NCI-H2029 treated with DMSO at 0.1 percent for 48 hours (cell line): ENCODE measurements at regions not wholly inside any gene's neighbourhood (a gene's known extent, or its start where the extent isn't known, plus 50 kb on each side); places are given as distances from the start of the nearest gene placed in this dataset.
"Not testable (repeated sequence)": the region's sequence is repeated elsewhere in the genome, so short reads cannot be mapped to it uniquely, and the experiment has no call there.

Experiments
- DNase-seq: peaks from one replicate; lab custom pipeline; 2025; lab: John Stamatoyannopoulos, UW

DNA sequence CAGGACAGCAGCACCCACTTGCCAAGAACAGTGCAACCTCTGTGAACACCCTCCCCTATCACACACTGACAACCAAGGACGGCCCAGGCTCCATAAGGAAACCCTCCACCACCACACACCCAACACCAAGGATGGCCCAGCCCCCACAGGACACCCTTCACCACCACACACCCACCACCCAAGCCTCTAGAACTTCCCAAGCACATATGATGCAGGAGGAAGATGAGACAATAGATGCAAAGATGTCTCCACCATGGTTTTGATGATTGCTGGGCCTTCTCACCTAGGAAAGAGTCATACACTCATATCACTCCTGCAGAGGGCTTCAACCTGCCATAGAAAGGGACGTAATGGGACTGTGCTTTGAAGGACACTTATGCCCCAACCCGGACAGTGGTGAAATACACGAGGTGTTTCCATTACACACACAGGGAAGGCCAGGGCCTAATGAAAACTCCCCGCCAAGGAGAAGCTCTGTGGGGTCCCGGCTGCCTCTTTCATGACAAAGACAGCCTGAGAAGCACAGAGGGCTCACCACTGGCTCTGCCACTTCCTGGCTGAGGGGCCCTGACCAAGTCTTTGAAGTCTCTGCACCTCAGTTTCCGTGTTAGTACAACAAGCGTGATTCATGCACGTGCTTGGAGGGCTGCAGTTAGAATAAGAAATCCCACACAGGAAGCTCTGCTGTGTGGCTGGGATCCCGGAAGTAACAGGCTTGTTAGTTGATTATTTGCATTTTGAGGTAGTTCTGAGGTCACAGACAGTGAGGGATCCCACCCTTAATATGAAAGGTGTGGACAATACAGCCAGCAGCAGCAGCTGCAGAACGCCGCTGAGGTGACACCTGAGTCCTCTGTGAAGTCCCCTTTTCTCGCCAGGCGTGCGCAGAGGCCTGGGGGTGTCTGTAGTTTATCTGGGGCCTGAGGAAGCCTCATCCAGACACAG, 61.9 kb upstream of the ATP12A start:
- no peak for DNase-seq

DNA sequence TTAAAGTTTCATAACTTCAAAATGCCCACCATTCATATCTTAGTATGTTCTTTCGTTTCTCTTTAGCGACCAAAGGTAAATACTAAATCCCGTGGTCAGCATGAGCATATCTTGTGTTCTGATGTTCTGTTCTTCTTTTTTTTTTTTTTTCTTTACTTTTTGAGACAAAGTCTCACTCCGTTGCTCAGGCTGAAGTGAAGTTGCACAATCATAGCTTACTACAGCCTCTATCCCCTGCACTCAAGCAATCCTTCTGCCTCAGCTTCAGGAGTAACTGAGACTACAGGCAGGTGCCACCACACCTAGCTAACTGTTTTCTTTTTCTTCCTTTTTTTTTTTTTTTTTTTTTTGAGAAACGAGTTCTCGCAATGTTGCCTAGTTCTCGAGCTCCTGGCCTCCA, 60.9 kb upstream of the ATP12A start:
- DNase-seq = no peak

DNA sequence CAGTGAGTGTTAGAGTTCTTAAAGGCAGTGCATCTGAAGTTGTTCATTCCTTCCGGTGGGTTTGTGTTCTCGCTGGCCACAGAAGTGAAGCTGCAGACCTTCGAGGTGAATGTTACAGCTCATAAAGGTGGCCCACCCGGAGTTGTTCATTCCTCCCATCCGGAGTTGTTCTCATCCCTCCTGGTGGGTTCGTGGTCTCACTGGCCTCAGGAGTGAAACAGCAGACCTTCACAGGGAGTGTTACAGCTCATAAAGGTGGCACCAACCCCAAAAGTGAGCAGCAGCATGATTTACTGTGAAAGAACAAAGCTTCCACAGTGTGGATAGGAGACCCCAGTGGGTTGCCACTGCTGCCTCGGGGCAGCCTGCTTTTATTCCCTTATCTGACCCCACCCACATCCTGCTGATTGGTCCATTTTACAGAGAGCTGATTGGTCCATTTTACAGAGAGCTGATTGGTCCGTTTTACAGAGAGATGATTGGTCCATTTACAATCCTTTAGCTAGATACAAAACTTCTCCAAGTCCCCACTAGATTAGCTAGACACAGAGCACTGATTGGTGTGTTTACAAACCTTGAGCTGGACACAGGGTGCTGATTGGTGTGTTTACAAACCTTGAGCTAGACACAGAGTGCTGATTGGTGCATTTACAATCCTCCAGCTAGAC, 57.6 kb upstream of the ATP12A start:
- not testable (repeated sequence) for DNase-seq

DNA sequence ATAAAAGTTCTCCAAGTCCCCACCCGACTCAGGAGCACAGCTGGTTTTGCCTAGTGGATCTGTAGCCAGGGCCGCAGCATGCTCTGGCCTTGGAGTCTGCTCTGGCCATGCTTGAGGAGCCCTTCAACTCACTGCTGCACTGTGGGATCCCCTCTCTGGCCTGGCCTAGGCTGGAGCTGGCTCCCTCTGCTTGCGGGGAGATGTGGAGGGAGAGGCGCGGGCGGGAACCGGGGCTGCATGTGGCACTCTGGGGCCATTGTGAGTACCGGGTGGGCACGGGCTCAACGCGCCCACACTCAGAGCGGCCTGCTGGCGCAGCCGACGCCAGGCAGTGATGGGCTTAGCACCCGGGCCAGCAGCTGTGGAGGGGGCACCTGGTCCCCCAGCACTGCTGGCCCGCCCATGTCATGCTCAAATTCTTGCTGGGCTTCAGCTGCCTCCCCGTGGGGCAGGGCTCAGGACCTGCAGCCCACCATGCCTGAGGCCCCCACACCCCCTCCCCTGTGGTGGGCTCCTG, 57.0 kb upstream of the ATP12A start:
- no peak for DNase-seq

DNA sequence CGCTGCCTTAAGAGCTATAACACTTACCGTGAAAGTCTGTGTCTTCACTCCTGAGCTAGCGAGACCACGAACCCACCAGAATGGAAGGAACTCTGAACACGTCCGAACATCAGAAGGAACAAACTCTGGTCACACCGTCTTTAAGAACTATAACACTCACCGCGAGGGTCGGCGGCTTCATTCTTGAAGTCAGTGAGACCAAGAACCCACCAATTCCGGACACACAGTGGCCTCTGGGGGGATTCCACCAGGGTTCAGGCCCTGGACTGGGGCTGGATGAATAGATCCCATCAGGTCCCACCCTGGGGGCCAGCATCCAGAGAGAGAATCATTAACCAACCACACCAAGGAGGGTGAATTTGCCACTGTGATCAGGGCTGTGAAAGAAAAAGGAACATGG, 55.8 kb upstream of the ATP12A start:
- DNase-seq = no peak

DNA sequence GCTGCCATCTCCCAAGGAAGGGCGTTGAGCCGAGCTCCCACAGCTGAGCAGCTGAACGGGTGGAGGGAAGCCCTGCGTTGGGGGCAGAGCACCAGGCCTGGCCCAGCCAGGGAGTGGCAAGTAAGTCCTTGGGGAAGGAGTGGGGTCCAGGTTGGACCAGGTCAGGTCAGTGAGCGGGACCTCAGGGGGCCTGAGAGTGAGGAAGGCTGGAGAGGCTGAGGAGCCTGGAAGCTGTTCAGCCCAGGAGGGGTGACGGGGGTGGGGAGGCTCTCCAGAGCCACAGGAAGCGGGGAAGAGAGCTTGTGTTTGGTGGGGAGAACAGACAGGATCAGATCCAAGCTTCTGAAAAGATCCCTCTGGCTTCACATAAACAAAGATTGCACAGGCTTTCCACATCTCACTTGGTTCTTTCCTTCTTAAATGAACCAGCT, 55.4 kb upstream of the ATP12A start:
- no peak for DNase-seq

DNA sequence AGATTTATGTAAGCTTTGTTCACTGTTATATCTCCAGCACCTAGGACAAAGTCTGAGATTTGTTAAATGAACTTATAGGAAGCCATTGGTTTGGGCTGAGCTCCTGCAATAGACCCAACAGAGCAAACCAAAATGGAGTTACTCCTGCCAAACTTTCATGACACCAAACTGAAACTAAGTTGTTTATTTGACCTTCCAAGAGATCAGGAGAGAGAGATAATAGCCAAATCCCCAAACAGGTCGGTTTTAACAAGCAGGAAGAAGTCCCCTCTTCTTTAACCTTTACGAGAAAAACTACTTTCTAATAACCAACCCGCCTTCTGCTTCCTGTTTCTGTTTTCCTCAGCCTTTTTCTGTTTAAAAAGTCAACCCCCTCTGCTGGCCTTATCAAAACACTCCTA, 54.9 kb upstream of the ATP12A start:
- DNase-seq = no peak

DNA sequence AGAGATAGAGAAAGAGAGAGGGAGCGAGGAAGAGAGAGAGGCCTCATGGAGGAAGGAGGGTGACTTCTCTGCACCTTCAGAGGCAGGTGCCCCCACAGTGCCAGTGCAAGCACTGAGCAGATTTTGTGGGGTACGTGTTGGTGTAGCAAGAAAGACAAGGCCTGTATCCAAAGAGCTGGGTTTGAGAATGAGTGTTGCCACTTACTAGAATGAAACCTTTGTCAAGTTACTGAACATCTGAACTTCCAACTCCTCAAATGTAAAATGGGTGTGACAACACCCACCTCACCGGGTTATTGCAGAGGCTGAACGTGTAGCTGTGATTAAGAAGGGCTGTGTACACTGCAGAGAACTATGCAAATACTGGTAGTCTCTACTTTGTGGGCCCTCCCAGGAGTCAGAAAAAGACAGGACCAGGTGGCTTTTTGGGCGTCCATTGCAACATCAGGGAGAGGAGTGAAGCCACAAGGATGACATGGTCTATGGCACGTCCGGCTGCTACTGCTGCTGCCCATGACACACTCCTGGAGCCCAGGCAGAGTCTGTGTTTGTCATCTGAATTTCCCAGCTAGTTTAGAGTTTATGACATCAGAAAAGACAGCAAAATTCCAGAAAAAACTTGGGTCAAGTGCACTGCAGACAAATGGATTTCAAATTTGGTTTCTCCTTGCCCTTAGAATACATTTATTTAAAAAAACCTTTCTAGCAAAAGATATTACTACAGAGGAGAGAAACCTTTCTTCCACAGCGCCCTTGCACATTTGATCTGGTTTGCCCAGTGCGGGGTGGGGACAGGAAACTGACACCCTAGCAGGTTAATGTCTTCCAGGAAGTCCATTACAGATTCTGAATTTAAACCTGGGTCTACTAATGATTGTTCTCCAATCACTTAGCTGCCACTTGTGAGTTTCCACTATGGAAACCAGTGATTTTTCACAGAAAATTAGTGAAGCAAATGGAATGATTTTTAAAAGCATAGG, 54.0 kb upstream of the ATP12A start:
- no peak for DNase-seq

DNA sequence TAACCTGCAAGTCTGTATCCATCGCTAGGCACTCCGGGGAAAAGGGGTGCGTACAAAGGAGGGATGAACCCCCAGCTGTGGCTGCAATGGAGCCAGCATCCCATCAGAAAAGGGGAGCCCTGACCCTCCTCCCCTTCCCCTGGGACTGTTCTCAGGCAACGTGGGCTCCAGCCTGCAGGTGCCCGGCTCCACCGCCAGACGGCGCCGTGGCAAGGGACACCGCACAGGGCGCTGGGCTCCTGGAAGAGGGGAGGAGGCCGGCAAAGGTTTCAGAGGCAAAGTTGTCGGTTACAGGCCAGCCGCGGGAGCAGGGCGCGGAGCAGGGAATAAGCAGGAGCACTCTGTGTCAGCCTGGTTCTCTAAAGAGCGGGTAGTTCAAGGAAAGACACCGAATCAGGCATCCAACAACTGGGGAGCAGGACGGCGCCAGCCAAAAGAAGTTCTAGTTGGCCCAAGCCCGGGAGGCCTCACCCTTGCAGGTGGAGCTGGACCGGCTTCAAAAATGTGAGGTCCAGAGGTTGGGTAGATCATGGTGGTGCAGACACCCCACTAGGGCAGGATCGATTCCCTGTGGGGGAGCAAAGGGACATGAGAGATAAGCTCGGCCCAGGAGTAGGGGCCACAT, 53.0 kb upstream of the ATP12A start:
- no peak for DNase-seq

DNA sequence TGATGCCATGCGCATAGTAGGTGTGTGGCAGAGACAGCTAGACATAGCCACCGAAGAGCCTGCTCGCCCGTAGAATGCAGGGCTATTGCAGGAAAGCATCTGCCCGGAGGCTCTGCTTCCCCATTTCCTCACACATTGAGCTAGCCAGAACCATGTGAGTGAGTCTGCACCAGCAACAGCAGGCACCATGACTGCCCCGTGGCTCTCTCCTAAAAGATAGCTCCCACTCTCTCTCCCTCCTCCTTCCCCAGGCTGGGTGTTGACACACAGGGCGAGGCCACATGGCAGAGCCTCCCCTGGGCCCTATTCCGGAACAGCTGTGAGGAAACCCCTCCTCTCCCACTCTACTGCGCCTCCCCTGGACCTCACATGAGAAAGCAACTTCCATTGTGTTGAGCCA, 52.3 kb upstream of the ATP12A start:
- no peak for DNase-seq

DNA sequence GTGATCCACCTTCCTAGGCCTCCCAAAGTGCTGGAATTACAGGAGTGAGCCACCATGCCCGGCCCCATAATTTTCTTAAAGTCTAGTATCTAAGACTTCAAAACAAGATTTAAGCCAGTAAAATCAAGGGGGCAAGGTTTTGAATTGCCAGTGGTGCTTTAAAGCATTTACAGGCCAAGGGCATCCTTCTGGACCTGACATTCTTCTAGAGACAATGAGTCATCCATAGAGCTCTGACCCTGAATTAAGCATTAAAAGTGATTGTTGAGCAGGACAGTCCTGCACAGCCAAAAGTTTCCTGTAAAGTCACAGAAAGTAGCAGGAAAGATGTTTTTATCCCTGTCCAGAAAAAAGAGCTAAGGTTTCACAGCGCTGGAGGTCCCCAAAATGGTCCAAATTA, 50.9 kb upstream of the ATP12A start:
- no peak for DNase-seq

DNA sequence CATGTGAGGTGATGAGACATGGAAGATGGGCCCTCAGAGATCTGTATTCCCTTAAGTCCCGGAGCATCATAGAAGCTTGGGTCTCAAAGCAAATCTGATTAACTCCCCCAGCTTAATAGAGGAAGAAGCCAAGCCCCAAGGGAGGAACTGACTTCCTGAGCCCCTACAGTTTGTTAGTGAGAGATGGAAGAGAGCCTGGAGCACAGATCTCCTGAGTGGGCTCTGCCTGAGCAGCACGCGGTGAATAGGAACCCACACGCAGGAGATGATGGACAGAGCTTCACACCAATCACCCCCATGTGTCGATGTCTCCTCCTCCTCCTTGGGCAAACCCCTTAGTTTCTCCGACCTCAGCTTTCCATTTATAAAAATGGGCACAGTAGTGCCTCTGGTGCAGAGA, 50.1 kb upstream of the ATP12A start:
- DNase-seq = no peak
